ENCODE measurements at regions not wholly inside any gene's neighbourhood (a gene's known extent, or its start where the extent isn't known, plus 50 kb on each side); places are given as distances from the start of the nearest gene placed in this dataset.

DNA sequence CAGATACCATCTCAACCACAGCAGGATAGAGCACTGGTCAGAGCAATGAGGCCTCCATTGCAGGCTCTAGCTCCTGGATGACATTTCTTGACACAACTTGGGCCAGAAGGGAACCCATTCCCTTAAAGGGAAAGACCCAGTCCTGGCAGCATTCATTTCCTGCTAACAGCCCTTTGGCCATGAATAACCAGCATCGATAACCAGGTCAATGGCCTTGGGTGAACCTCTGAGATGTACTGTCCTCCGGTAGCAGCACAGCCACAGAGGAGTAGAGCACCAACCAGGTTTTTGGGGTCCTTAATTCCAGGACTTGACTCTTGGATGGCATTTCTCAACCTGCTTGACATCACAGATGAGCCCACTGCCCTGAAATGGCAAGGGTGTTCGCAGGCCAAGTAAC lies 71.2 kb upstream of the FKBP1C start:
- TF ChIP-seq POLR2A (IDR thresholded peaks at IDR 0.05; ENCODE audit: low read depth), result no peak
- no peak for TF ChIP-seq POLR2AphosphoS5 (IDR thresholded peaks at IDR 0.05)

All from esophagus muscularis mucosa (tissue), 2 donors.